COR-L47 (cell line): ENCODE measurements at regions not wholly inside any gene's neighbourhood (a gene's known extent, or its start where the extent isn't known, plus 50 kb on each side); places are given as distances from the start of the nearest gene placed in this dataset.

Experiments used
- DNase-seq: peaks from one replicate; lab custom pipeline; 2025; lab: John Stamatoyannopoulos, UW

DNA sequence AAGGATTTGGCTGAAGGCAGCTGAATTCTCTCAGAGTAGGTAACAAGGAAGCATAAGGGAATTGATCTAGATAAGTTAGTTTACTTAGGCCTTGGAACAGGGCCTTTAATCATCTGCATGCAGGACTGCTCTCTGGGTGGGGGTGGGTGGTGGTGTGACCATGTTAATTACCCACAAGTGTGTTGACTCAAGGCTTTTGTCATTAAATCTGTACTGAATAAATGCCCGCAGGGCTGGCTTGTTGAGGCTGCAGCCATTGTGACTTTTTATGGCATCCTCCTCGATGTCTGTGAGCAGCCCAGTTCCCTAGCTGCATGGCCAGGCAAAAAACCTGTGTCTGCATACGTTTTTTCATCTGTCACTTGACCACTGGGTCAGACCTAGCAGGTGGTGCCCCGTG lies 63.5 kb upstream of the ASCC3 start:
- DNase-seq: no peak

DNA sequence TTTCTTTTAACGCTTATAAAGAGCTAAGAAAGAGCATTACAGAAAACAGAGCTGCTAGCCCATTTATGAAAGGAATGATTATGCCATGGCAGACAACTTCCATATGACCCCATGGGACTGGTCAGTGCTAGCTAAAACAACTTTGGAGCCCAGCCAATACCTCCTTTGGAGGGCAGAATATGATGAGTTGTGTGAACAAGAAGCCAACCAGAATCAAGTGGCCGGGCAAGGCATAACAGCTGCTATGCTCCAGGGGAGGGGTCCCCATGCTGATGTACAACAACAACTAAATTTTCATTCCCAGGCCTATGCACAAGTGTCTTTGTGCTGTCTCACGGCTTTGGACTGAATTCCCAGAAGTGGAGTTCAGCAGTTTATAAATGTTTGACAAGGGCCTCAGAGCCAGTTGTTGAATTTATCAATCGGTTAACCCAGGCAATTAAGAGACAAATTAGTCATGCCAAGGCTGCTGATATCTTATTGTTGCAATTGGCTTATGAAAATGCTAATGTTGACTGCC lies 65.0 kb upstream of the ASCC3 start:
- no peak for DNase-seq

DNA sequence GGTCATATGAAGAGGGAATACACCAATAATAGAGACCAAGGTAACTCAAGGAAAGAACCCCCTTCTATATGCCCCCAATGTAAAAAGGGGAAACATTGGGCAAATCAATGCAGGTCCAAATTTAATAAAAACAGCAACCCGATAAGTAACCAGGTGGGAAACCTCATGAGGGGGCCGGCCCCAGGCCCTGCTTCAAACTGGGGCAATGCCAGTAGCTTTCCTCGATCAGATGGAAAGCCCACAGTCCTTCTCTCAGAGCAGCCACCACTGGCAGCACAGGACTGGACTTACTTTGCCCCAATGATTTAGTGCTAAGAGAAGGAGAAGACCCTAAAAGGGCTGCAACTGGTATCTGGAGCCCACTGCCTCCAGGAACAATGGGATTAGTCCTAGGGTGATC lies 65.6 kb upstream of the ASCC3 start:
- no peak for DNase-seq

DNA sequence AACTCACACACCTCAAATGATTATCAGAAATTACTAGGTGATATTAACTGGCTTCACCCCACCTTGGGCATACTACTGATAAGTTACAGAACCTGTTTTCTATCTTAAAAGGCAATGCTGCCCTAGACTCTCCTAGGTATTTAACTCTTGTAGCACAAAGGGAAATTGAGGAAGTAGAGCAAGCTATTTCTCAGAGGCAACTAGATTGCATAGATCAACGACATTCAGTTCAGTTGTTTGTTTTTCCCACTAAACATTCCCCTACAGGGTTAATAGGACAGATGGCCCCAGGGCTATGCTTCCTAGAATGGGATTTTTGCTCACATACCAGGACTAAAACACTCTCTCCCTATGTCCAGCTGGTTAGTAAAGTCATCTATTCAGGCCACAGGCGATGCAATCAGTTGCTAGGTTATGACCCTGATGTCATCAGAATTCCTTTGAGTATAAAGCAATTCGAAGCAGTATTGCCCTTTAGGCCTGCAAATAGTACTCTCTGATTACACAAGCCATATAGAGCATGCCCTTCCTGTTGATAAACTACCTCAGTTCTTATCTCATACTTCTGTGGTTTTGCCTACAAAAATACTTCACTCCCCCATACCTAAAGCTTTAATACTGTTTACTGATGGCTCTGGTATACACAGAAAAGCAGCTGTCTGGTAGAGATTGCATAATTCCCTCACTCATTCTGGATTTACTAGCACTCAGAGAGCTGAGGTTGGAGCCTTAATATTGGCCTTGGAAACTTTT lies 67.4 kb upstream of the ASCC3 start:
- DNase-seq: no peak

- no peak for DNase-seq
Observed at GRCh38 chr6:100952006-100952405, 70.9 kb upstream of the ASCC3 start.

DNA sequence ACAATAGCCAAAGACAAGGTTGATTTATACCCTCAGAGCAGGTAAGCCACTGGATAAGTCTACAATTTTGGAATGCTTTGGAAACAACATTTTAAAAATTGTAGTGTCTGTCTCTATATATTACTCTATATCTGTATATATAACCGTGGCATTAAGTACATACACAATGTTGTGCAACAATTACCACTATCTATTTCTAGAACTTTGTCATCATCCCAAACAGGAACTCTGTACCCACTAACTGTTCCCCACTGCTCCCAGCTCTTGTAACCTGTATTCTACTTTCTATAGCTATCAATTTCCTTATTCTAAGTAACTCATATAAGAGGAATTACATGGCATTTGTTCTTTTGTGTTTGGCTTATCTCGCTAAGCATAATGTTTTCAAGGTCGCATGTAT lies 78.2 kb upstream of the ASCC3 start:
- DNase-seq: no peak

GRCh38 chr6:100962466-100962865 lies 81.3 kb upstream of the ASCC3 start:
- no peak for DNase-seq

DNA sequence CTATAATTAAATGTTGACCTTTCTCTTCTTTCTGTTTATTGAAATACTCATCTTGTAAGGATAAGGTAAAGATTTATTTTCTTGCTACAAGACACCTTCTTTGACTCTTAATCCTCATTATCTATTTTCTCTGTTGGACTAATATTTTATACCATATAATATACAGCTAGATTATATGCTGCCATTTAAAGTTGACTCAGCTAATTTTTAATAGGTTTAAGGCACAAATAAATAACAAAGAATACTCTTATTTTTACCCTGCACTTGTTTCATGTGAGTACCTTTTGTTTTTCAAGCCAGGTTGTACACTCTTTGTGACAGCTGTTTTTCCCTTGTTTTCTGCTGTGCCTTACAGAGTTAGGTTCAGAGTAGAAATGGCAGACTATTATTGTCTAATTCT lies 83.9 kb upstream of the ASCC3 start:
- no peak for DNase-seq

- no peak for DNase-seq
Observed at GRCh38 chr6:100968949-100969348, 87.8 kb upstream of the ASCC3 start.

DNA sequence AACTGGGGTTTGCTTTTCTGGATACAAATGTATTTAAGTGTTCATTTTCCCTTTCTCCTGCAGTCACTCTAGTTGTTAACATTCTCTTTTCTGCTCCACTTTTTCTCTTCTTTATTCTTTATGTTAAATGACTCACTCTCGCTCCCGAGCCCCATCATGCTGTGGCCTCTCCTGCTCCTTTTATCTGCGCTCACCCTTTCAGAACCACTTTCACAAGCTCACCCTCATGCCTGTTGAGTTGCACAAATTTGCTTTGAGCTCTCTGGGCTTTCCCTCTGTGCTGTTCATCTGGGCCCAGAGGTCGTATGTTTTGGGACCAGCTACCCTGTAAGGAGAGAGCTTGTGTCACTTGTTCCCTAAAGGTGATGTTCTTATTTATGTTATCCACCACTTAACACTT lies 98.1 kb upstream of the ASCC3 start:
- no peak for DNase-seq

- no peak for DNase-seq
Observed at GRCh38 chr6:100980949-100981348, 99.8 kb upstream of the ASCC3 start.

DNA sequence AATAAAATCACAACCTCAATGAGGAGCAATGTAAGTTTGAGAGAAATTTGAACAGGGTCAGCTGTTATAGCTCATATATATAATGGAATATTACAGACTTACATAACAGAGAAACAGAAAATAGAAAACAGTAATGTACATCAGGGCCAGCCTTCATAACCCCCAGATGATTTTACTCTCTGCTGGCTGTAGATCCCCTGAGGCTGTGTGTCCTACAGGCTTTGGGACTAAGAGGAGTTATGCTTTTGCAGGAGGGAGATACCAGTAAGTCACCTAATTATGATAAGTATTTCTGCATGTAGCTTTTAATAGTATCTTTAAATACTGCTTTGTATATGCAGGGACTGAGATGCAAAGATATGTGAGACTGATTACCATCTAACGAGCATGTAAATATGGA lies 105.8 kb upstream of the ASCC3 start:
- DNase-seq: no peak

DNA sequence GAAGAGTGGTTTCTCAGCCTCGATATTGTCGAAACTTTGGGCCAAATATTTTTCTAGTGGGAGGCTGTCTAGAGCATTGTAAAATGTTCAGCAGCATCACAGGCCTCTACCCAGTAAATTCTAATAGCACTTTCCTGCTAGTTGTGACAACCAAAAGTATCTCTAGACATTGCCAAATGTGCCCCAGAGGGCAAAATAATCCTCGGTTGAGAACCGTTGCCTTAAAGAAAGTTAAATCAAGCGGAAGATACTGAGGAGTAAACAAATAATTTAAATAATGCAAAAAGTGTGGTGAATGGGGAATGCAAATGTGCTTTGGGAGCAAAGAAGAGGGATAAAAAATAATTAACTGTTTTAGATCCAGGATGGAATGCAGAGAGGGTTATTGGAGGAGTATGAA lies 106.4 kb upstream of the ASCC3 start:
- no peak for DNase-seq

GRCh38 chr6:100988391-100988984 lies 107.4 kb upstream of the ASCC3 start:
- DNase-seq: no peak

DNA sequence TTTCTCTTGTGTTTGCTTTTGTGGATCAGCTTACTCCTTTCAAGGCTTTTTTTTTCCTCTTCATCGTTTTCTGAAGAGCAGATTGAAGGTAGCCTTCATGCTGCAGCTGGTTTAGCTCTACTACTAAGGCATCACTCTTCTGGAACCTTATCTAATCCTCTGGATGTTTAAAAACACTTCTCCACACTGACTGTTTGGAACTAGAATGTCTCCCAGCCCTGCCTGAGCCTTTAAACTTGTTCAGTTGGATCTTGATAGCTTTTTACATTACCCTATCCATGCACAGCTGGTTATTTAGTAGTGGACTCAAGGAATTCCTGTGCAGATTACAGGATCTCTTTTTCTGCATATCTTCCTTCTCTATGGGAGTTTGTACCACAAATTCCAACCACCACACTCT lies 108.9 kb upstream of the ASCC3 start:
- no peak for DNase-seq

- no peak for DNase-seq
Observed at GRCh38 chr6:100996409-100996808, 115.3 kb upstream of the ASCC3 start.

DNA sequence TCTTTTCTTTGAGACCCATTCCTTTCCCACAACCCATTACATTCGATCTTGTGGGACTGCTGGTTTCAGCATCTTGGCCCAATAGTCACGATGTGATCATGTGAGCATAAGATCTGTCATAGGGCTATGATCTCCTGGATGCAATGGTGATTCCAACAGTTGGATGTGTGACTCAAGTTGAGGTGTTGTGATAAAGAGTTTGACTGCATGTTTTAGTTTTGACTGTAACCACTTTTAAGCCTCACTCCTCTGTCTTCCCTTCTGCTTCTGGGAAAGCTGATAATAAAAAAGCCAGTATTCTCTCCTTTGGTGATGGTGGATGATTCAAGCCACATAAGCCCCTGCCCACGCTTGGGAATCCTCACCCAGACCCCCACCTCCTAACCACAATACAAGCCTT lies 117.0 kb upstream of the ASCC3 start:
- no peak for DNase-seq

DNA sequence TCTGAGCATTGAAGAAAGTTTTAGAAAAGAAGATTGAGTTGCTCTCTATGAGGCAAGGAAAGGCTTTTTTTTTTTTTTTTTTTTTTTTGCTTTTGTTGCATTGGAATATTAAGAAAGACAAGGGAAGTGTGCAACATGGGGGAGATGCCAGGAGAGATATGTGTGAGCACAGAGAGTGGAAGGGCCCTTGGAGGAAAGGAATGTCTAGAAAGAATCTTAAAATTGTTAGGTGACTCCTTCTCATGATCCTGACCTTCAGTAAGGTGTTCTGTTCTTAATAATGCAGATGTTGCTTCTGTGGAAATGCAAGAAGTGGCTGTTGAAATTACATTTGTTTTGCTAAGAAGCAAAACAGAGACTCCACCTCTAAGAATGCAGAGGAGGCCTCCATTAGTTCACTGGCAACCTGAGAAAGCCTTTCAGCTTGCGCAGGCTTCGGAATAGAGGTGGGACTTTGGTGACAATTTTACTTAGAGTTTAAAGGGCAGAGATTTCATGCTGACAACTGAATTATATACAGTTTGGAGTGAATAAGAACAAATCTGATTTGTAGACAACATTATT lies 118.0 kb upstream of the ASCC3 start:
- no peak for DNase-seq

- no peak for DNase-seq
Observed at GRCh38 chr6:101000341-101000740, 119.2 kb upstream of the ASCC3 start.

DNA sequence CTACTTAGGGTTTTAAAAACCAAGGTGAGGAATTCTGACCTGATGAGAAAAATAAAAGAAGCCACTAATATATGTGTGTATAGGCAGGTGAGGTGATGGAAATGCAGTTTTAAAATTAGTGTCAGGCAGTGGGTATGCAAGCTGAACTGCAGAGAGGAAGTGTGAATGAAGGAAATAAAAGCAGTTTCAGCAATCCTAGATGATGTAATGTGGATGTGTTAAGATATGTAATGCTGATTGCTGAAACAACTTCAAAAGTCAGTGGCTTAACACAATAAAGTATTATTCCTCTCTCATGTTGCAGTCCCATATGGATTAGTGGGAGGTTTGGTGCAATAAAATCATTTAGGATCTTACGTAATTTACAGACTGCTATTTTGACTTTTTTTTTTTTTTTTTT lies 119.9 kb upstream of the ASCC3 start:
- DNase-seq: no peak

GRCh38 chr6:101001607-101002006 lies 120.5 kb upstream of the ASCC3 start:
- DNase-seq: no peak

DNA sequence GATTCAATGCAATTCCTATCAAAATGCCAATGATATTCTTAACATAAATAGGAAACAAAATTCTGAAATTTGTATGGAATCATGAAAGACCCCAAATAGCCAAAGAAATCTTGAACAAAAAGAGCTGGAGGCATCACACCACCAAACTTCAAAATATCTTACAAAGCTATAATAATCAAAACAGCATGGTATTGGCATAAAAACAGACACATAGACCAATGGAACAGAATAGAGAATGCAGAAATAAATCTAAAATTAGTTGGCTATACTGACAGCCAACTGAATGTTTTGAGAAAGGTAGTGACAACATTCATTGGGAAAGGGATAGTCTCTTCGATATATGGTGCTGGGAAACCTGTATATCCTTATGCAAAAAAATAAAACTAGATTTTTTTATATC lies 121.9 kb upstream of the ASCC3 start:
- no peak for DNase-seq

DNA sequence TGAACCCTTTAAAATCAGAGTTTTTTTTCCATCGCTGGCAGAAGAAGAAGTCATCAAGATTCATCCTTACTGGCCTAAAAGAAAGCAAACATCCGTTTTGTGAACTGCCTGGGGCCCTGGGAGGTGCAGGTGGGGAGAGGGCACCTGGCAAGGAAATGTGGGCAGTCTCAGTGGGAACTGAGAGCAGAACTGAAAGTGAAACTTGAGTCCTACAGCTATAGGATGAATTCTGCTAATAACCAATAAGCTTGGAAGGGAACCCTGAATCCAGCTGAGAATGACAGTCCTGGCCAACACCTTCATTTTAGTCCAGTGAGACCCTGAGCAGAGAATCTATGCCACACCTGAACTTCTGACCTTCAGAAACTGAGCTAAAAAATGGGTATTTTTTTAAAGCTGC lies 130.1 kb upstream of the ASCC3 start:
- peak; percentile 2 for DNase-seq
